Natural killer cell (primary cell): ENCODE measurements at regions not wholly inside any gene's neighbourhood (a gene's known extent, or its start where the extent isn't known, plus 50 kb on each side); places are given as distances from the start of the nearest gene placed in this dataset.

Experiments used
- ATAC-seq, 3 donors: fragments of 150-1000 bp in 2 of 3; fragments of 200-7000 bp in 1 of 3; cut with Tn5 transposase; 1 replicate in 1 of 3; 2 replicates in 2 of 3; pipeline ENCODE4 v1.10.0; 2021; ENCODE audit warnings: mild to moderate bottlenecking in 2 of 3, moderate library complexity in 2 of 3
- DNase-seq, 2 donors: peaks; one replicate each; pipeline versions ENCODE4 v3.0.0 to v3.0.0-alpha.2; 2013 to 2021; ENCODE audit warnings: mixed read lengths in 1 of 2
- H3K27ac ChIP-seq: one replicate; pipeline ENCODE4 v1.5.1; 2013; ENCODE audit warnings: mild to moderate bottlenecking, low read length
- H3K27me3 ChIP-seq: one replicate; pipeline ENCODE4 v1.6.1; 2013; ENCODE audit warnings: low read length; ENCODE audit not compliant: control insufficient read depth, insufficient read depth
- H3K36me3 ChIP-seq: one replicate; pipeline ENCODE4 v1.6.1; 2013; ENCODE audit warnings: low read length; ENCODE audit not compliant: control insufficient read depth, insufficient read depth
- H3K4me1 ChIP-seq: one replicate; pipeline ENCODE4 v1.6.1; 2013; ENCODE audit warnings: low read length; ENCODE audit not compliant: control insufficient read depth, insufficient read depth
- H3K4me3 ChIP-seq: one replicate; pipeline ENCODE4 v1.5.1; 2013; ENCODE audit warnings: low read length
- H3K9me3 ChIP-seq: one replicate; pipeline ENCODE4 v1.6.1; 2013; ENCODE audit warnings: low read length; ENCODE audit not compliant: control insufficient read depth, insufficient read depth
- H3K27ac Mint-ChIP-seq, 2 donors: one replicate each; pipeline ENCODE4 v1.8.0; 2022; ENCODE audit warnings: mild to moderate bottlenecking in 2 of 2, mixed read lengths in 2 of 2, moderate library complexity in 1 of 2
- H3K27me3 Mint-ChIP-seq, 2 donors: one replicate each; pipeline ENCODE4 v1.8.0; 2022; ENCODE audit warnings: low read depth in 2 of 2, mixed read lengths in 2 of 2
- H3K36me3 Mint-ChIP-seq: one replicate; pipeline ENCODE4 v1.8.0; 2022; ENCODE audit warnings: mixed read lengths
- H3K4me1 Mint-ChIP-seq, 2 donors: one replicate each; pipeline ENCODE4 v1.8.0; 2022; ENCODE audit warnings: mixed read lengths in 2 of 2
- H3K4me3 Mint-ChIP-seq: one replicate; pipeline ENCODE4 v1.8.0; 2022; ENCODE audit warnings: mild to moderate bottlenecking, moderate library complexity, mixed read lengths
- H3K9me3 Mint-ChIP-seq, 2 donors: one replicate each; pipeline ENCODE4 v1.8.0; 2022; ENCODE audit warnings: mixed read lengths in 2 of 2
- WGBS: methylation state at CpG from one replicate; pipeline ENCODE4 v1.1.7; 2013; ENCODE audit warnings: missing lambda C conversion rate; ENCODE audit not compliant: insufficient coverage; 5-methylcytosine and 5-hydroxymethylcytosine counted together
- intact Hi-C: fragments of 100-400 bp; cut with micrococcal nuclease; formaldehyde crosslinking; loops from one replicate; pipeline ENCODE4 v1.14.2; 2022
- TF ChIP-seq, protein P1 (sequence below): fragments of 200-600 bp; IDR thresholded peaks from one replicate; pipeline ENCODE4 v1.8.0; 2022; ENCODE audit warnings: antibody characterized with exemption

DNA sequence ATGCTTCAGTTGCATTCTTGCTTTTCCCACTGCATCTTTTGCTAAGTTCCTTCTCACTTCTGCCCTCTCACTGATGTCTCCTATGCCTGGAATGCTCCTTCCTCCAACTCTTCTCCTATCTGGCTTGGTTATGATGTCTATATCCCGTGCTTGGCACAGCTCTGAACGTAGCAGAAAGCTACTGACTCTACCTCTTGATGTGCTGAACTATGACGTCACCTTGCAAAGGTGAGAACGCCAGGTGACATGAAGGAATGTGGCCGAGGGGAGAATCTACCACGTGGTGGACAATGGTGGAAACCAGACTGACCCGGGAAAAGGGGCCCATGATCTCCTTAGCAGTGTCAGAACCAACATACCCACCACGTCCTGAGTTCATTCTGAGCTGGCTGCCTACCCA, 209.7 kb downstream of the SH3BP4 start:
- WGBS, result 73% methylated on average over 7 of the region's 8 CpGs
- Histone ChIP-seq H3K36me3 (no peaks in the 10 kb centered on the region), H3K27ac (no peak overlapping the region), H3K9me3 (no peaks in the 10 kb centered on the region), H3K27me3 (no peaks in the 10 kb centered on the region), H3K4me3 (no peak overlapping the region), H3K4me1 (no peaks in the 10 kb centered on the region)
- Mint-ChIP-seq H3K27me3 (peaks cover 34 to 50% of the 10 kb centered on the region in 2 donors), H3K36me3 (no peaks in the 10 kb centered on the region), H3K9me3 (no peaks in the 10 kb centered on the region), H3K27ac (no peak overlapping the region), H3K4me1 (peaks cover 0 to 4% of the 10 kb centered on the region in 2 donors), H3K4me3 (no peak overlapping the region)
- intact Hi-C loops, result no loop called here
- DNase-seq, result no peak
- no peak for ATAC-seq
- TF ChIP-seq, protein P1, sequence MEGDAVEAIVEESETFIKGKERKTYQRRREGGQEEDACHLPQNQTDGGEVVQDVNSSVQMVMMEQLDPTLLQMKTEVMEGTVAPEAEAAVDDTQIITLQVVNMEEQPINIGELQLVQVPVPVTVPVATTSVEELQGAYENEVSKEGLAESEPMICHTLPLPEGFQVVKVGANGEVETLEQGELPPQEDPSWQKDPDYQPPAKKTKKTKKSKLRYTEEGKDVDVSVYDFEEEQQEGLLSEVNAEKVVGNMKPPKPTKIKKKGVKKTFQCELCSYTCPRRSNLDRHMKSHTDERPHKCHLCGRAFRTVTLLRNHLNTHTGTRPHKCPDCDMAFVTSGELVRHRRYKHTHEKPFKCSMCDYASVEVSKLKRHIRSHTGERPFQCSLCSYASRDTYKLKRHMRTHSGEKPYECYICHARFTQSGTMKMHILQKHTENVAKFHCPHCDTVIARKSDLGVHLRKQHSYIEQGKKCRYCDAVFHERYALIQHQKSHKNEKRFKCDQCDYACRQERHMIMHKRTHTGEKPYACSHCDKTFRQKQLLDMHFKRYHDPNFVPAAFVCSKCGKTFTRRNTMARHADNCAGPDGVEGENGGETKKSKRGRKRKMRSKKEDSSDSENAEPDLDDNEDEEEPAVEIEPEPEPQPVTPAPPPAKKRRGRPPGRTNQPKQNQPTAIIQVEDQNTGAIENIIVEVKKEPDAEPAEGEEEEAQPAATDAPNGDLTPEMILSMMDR, result no peak

DNA sequence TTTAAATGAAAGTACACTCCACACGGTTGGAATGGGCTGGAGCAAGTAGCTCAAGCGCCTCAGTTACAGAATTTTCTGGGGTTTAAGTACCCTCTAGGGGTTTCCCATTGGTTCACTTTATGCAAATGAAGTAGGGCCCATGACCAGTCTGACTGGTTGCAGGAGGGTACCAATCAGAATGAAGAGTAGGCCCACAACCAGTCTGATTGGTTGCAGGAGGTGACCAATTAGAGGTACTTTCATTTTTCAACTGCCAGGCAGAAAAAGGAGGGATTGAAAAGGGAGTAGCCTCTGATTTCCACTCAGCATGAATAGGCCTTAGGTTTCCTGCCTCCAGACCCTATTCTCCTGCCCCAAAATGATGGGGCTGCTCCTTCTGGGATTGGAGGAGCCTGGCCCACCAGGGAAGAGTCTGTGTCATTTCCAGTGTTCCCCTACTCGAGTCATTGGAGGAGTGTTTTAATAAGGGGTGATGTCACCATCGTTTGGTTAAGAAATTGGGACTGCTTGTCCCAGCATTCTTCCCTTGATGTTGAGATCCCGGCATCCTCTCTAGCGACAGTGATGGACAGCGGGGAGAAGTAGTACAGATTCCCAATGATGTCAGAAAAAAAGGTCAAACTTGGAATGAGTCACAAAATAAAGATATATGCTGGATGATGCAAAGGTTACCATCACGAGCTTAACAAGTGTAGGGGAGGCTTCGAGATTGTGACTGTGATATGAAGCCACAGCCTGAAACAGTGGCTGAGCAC, 210.4 kb downstream of the SH3BP4 start:
- intact Hi-C loops, result no loop called here
- Mint-ChIP-seq H3K9me3 (no peaks in the 10 kb centered on the region), H3K27ac (no peak overlapping the region), H3K27me3 (peaks cover 34 to 44% of the 10 kb centered on the region in 2 donors), H3K36me3 (no peaks in the 10 kb centered on the region), H3K4me3 (no peak overlapping the region), H3K4me1 (peaks cover 0 to 4% of the 10 kb centered on the region in 2 donors)
- DNase-seq, result no peak
- Histone ChIP-seq H3K4me3 (no peak overlapping the region), H3K27me3 (no peaks in the 10 kb centered on the region), H3K36me3 (no peaks in the 10 kb centered on the region), H3K9me3 (no peaks in the 10 kb centered on the region), H3K4me1 (no peaks in the 10 kb centered on the region), H3K27ac (no peak overlapping the region)
- TF ChIP-seq, protein P1, result no peak
- no peak for ATAC-seq
- WGBS, result 75% methylated on average over 9 of the region's 9 CpGs

- no peaks in the 10 kb centered on the region for H3K9me3 ChIP-seq
- no peaks in the 10 kb centered on the region for H3K36me3 Mint-ChIP-seq
- ATAC-seq (no peak), DNase-seq (no peak)
- no peaks in the 10 kb centered on the region for H3K27me3 ChIP-seq
- TF ChIP-seq, protein P1, result no peak
- H3K27ac Mint-ChIP-seq, result no peak overlapping the region
- no peak overlapping the region for H3K4me3 Mint-ChIP-seq
- H3K36me3 ChIP-seq, result no peaks in the 10 kb centered on the region
- H3K27ac ChIP-seq, result no peak overlapping the region
- no peaks in the 10 kb centered on the region for H3K9me3 Mint-ChIP-seq
- WGBS, result 40% methylated on average over 5 of the region's 5 CpGs
- H3K4me1 Mint-ChIP-seq, result peaks cover 0 to 4% of the 10 kb centered on the region in 2 donors
- H3K4me3 ChIP-seq, result no peak overlapping the region
- H3K4me1 ChIP-seq, result no peaks in the 10 kb centered on the region
- intact Hi-C loops, result no loop called here
- peaks cover 34 to 41% of the 10 kb centered on the region in 2 donors for H3K27me3 Mint-ChIP-seq
These were observed 211.0 kb downstream of the SH3BP4 start for GRCh38 chr2:235162837-235163197.

DNA sequence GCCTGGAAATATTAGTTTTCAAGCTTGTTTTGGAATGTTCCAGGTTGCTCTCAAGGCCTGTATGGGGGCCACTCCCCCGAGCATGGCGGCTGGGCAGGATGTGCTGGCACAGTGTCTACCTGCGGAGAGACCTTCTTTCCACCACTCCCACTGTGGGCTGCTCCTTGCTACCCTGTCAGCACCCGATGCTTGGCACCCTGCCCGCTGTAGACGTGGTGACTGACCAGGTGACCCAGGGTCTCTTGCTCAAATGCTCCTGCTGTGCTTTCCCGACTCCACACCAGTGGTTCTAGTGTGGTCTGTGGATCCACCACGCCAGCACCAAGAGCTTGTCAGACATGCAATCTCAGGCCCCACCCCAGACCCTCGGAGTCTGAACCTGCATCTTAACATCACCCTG, 213.3 kb downstream of the SH3BP4 start:
- WGBS, result 85% methylated on average over 9 of the region's 9 CpGs
- H3K4me3 Mint-ChIP-seq, result no peak overlapping the region
- peaks cover 23 to 27% of the 10 kb centered on the region in 2 donors for H3K27me3 Mint-ChIP-seq

More for the DNA sequence above, 213.3 kb downstream of the SH3BP4 start:
- TF ChIP-seq, protein P1, result no peak
- H3K27ac Mint-ChIP-seq, result no peak overlapping the region
- peaks cover 0 to 3% of the 10 kb centered on the region in 2 donors for H3K9me3 Mint-ChIP-seq
- Histone ChIP-seq H3K27ac (no peak overlapping the region), H3K9me3 (no peaks in the 10 kb centered on the region), H3K4me1 (no peaks in the 10 kb centered on the region), H3K36me3 (no peaks in the 10 kb centered on the region), H3K27me3 (no peaks in the 10 kb centered on the region), H3K4me3 (no peak overlapping the region)
- ATAC-seq, result no peak
- H3K4me1 Mint-ChIP-seq, result peaks cover 0 to 4% of the 10 kb centered on the region in 2 donors
- no peaks in the 10 kb centered on the region for H3K36me3 Mint-ChIP-seq
- DNase-seq, result no peak
- intact Hi-C loops, result no loop called here
